Body of pancreas (tissue), 4 donors: ENCODE measurements at regions not wholly inside any gene's neighbourhood (a gene's known extent, or its start where the extent isn't known, plus 50 kb on each side); places are given as distances from the start of the nearest gene placed in this dataset.

ENCODE experiments used
- CTCF ChIP-seq, 7 experiments: fragments of 450-650 bp in 4 of 7; fragments of 200-600 bp in 3 of 7; sonication (generic) in 3 of 7; IDR thresholded peaks; one replicate each; pipeline ENCODE4 v1.5.1; 2016 to 2019; ENCODE audit warnings: antibody characterized with exemption in 7 of 7
- POLR2A ChIP-seq, 3 donors: fragments of 450-650 bp; IDR thresholded peaks; one replicate each; pipeline ENCODE4 v1.6.1; 2016; ENCODE audit warnings: antibody characterized with exemption in 3 of 3, mild to moderate bottlenecking in 2 of 3

- TF ChIP-seq CTCF (IDR thresholded peaks at IDR 0.05) (no peak), POLR2A (IDR thresholded peaks at IDR 0.05) (no peak)
Measured at GRCh38 chr22:27198518-27199035, 541.2 kb downstream of the MIAT start.
